PC-9 (cell line): ENCODE measurements at regions not wholly inside any gene's neighbourhood (a gene's known extent, or its start where the extent isn't known, plus 50 kb on each side); places are given as distances from the start of the nearest gene placed in this dataset.

ENCODE experiments used
- BruUV-seq: library from RNA; stranded (reverse); fragments of 400-500 nt; replicated peaks from 2 replicates; lab custom pipeline; 2021; lab: Mats Ljungman, UMichigan
- CTCF ChIA-PET: fragments of 300-600 bp; sonication (Branson Sonifier 250); formaldehyde crosslinking; loops from one replicate; lab custom pipeline; 2022; ENCODE audit warnings: antibody characterized with exemption; lab: Charles Lee
- POLR2A ChIA-PET: fragments of 300-600 bp; sonication (Branson Sonifier 250); formaldehyde crosslinking; loops from one replicate; lab custom pipeline; 2022; ENCODE audit warnings: antibody characterized with exemption; ENCODE audit not compliant: unreplicated experiment; lab: Charles Lee
- DNase-seq, 2 experiments: peaks; one replicate each; pipeline versions ENCODE4 v3.0.0 to v3.0.0-alpha.2; 2015 to 2022; ENCODE audit warnings: mixed read lengths in 1 of 2
- H2AFZ ChIP-seq: fragments of 200-600 bp; sonication (generic); 2 replicates; pipeline ENCODE4 v1.8.1; 2017; ENCODE audit warnings: antibody characterized with exemption
- H3F3A ChIP-seq: fragments of 200-600 bp; sonication (generic); 2 replicates; pipeline ENCODE4 v1.8.1; 2017; ENCODE audit warnings: antibody characterized with exemption, mild to moderate bottlenecking, low read depth; ENCODE audit not compliant: insufficient read depth
- H3K27ac ChIP-seq: fragments of 200-600 bp; sonication (generic); 2 replicates; pipeline ENCODE4 v1.6.1; 2016; ENCODE audit warnings: mixed run types
- H3K27me3 ChIP-seq: fragments of 200-600 bp; sonication (generic); 2 replicates; pipeline ENCODE4 v1.6.1; 2016; ENCODE audit warnings: low read depth, mixed run types; ENCODE audit not compliant: insufficient read depth
- H3K36me3 ChIP-seq: fragments of 200-600 bp; sonication (generic); 2 replicates; pipeline ENCODE4 v1.6.1; 2016; ENCODE audit warnings: low read depth, mixed run types
- H3K4me1 ChIP-seq: fragments of 200-600 bp; sonication (generic); replicated peaks from 2 replicates; pipeline ENCODE4 v1.6.1; 2016; ENCODE audit warnings: mixed run types; ENCODE audit not compliant: insufficient read depth
- H3K4me2 ChIP-seq: fragments of 200-600 bp; sonication (generic); 2 replicates; pipeline ENCODE4 v1.6.1; 2017; ENCODE audit warnings: mixed run types
- H3K4me3 ChIP-seq: fragments of 200-600 bp; sonication (generic); 2 replicates; pipeline ENCODE4 v1.6.1; 2016; ENCODE audit warnings: mixed run types
- H3K79me2 ChIP-seq: fragments of 200-600 bp; sonication (generic); 2 replicates; pipeline ENCODE4 v1.6.1; 2017; ENCODE audit warnings: low read depth, mixed run types
- H3K9me2 ChIP-seq: fragments of 200-600 bp; sonication (generic); 2 replicates; pipeline ENCODE4 v1.8.1; 2017; ENCODE audit warnings: mild to moderate bottlenecking; ENCODE audit not compliant: insufficient read depth
- H3K9me3 ChIP-seq: fragments of 200-600 bp; sonication (generic); 2 replicates; pipeline ENCODE4 v1.8.1; 2016; ENCODE audit warnings: low read depth; ENCODE audit not compliant: insufficient read depth
- H4K20me1 ChIP-seq: fragments of 200-600 bp; sonication (generic); 2 replicates; pipeline ENCODE4 v1.8.1; 2017; ENCODE audit not compliant: insufficient read depth
- EZH2 ChIP-seq: fragments of 200-600 bp; sonication (generic); IDR thresholded peaks from 2 replicates; pipeline ENCODE4 v1.8.0; 2017; ENCODE audit warnings: antibody characterized with exemption, low read depth
- intact Hi-C: fragments of 100-400 bp; cut with micrococcal nuclease; formaldehyde crosslinking; loops from one replicate; pipeline ENCODE4 v1.10.0; 2022; ENCODE audit not compliant: unreplicated experiment
- TF ChIP-seq, protein P1 (sequence below): fragments of 200-600 bp; sonication (generic); conservative IDR thresholded peaks from 2 replicates; pipeline ENCODE4 v1.6.1; 2017; ENCODE audit warnings: mixed run types, antibody characterized with exemption, mild to moderate bottlenecking, moderate library complexity

DNA sequence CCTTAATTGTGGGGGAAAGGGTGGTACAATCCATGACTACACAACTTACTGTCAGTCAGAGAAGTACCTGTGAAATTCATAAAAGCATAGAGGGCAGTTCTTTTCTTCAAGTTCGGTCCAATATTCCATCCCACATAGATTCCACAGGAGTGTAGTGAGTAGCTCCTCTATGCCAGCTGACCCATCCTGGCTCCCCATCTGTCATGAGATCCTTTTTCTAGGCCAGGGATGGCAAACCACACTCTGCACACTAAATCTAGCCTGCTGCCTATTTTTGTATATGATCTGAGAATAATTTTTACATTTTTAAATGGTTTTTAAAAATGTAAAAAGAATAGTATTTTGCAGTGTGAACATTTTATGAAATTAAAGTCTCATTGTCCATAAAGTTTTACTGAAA lies 107.0 kb upstream of the TSPAN2 start:
- H3K4me1 ChIP-seq = peaks cover 41% of the 10 kb centered on the region
- DNase-seq = no peak
- 0 out of 2 replicates have a peak, but pooled peaks cover 5% of the 10 kb centered on the region for H3K36me3 ChIP-seq
- H3K79me2 ChIP-seq = no peaks in the 10 kb centered on the region
- H3K27ac ChIP-seq = no peak overlapping the region
- TF ChIP-seq, protein P1, sequence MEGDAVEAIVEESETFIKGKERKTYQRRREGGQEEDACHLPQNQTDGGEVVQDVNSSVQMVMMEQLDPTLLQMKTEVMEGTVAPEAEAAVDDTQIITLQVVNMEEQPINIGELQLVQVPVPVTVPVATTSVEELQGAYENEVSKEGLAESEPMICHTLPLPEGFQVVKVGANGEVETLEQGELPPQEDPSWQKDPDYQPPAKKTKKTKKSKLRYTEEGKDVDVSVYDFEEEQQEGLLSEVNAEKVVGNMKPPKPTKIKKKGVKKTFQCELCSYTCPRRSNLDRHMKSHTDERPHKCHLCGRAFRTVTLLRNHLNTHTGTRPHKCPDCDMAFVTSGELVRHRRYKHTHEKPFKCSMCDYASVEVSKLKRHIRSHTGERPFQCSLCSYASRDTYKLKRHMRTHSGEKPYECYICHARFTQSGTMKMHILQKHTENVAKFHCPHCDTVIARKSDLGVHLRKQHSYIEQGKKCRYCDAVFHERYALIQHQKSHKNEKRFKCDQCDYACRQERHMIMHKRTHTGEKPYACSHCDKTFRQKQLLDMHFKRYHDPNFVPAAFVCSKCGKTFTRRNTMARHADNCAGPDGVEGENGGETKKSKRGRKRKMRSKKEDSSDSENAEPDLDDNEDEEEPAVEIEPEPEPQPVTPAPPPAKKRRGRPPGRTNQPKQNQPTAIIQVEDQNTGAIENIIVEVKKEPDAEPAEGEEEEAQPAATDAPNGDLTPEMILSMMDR = no peak
- no peak for TF ChIP-seq EZH2
- H3K9me3 ChIP-seq = peaks cover 16% of the 10 kb centered on the region
- ChIA-PET CTCF (no interaction called here), POLR2A (no interaction called here)
- H3K27me3 ChIP-seq = no peaks in the 10 kb centered on the region
- H3K9me2 ChIP-seq = no peaks in the 10 kb centered on the region
- no peaks in the 10 kb centered on the region for H4K20me1 ChIP-seq
- no peak overlapping the region for H3K4me2 ChIP-seq
- no peak overlapping the region for H3K4me3 ChIP-seq
- H3F3A ChIP-seq = peaks cover 27% of the 10 kb centered on the region
- intact Hi-C loops = no loop called here
- BruUV-seq = no TSS peak
- H2AFZ ChIP-seq = no peak overlapping the region

DNA sequence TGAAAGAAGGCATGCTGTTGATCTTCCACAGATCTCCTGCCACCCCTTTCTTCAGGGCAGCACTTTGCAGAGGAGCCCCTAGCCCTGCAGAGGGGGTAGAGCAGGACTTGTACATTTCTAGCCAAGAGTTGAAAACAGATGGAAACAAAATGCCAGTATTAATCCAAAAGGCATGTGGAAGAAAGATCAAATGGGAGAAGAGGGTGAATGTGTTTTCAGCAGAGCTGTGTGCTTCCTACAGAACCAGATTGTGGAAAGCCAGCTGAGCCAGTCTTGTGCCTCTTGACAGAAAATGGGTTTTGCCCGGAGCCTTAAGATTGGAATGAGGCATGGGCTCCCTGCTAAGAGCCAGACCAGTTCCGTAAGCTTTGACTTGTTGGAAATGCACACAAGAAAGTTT lies 105.2 kb upstream of the TSPAN2 start:
- Histone ChIP-seq H4K20me1 (no peaks in the 10 kb centered on the region), H3K4me2 (peak overlapping the region; percentile 16), H2AFZ (no peak overlapping the region), H3K36me3 (0 out of 2 replicates have a peak, but pooled peaks cover 5% of the 10 kb centered on the region), H3K27me3 (no peaks in the 10 kb centered on the region), H3K27ac (peak overlapping the region; percentile 62), H3K4me3 (no peak overlapping the region), H3K79me2 (no peaks in the 10 kb centered on the region), H3F3A (peaks cover 40% of the 10 kb centered on the region), H3K4me1 (peaks cover 59% of the 10 kb centered on the region), H3K9me3 (peaks cover 5% of the 10 kb centered on the region), H3K9me2 (no peaks in the 10 kb centered on the region)
- intact Hi-C loops = loop anchor here (5.0 kb wide), 1 partner anchor 108 kb away; no protein-coding TSS in a partner anchor
- DNase-seq = peak in 1 of 2 experiments; percentile 86
- CTCF ChIA-PET = no interaction called here
- TF ChIP-seq, protein P1 = no peak
- no peak for TF ChIP-seq EZH2
- POLR2A ChIA-PET = no interaction called here
- no TSS peak for BruUV-seq

DNA sequence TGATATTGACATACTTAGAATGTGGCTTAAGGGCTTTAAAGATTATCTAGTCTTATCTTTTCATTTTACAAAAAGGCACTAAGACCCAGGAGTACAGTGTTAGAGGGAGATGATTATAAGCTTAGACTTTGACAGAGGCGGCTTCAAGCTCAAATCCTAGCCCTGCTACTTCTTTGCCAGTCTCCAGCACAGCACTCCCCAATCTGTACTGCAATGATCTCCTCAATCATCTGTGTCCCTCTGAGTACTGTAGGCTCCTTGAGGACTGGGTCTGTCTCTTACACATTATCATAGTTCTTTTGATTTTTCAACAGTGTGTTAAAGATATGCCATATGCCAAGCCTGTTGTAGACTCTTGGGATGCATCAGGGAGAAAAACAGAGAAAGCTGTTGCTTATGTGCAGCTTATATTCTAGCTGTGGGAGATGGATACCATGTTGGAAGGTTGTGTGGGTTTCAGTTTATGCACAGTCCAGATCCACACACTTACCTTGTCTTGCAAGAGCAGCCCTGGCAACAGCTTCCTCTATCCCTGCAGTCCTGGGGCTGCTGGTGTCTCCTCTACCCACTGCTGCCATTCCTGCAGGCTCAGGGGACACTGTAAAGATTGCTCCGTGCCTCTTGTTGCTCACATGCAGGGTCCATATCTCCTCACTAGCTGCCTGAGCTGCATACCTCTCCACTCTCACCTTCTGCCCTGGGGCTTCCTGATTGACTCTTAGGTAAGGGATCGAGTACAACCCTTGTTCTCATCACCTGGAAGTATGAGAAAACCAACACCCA lies 103.9 kb upstream of the TSPAN2 start:
- H3K27ac ChIP-seq = peak overlapping the region; percentile 62
- peaks cover 71% of the 10 kb centered on the region for H3K4me1 ChIP-seq
- peaks cover 52% of the 10 kb centered on the region for H3F3A ChIP-seq
- no TSS peak for BruUV-seq
- intact Hi-C loops = loop anchor here (5.0 kb wide), 1 partner anchor 109 kb away; no protein-coding TSS in a partner anchor
- H3K4me3 ChIP-seq = no peak overlapping the region
- no peak overlapping the region for H3K4me2 ChIP-seq
- no peak for DNase-seq
- no peak overlapping the region for H2AFZ ChIP-seq
- TF ChIP-seq, protein P1 = no peak
- TF ChIP-seq EZH2 = no peak
- no peaks in the 10 kb centered on the region for H3K27me3 ChIP-seq
- H3K36me3 ChIP-seq = 0 out of 2 replicates have a peak, but pooled peaks cover 5% of the 10 kb centered on the region
- peaks cover 5% of the 10 kb centered on the region for H3K9me3 ChIP-seq
- no peaks in the 10 kb centered on the region for H3K79me2 ChIP-seq
- POLR2A ChIA-PET = interaction anchor here (0.5 kb wide), 1 partner anchor 29 kb away, joined by 4 read pairs; no protein-coding TSS in a partner anchor
- H4K20me1 ChIP-seq = no peaks in the 10 kb centered on the region
- H3K9me2 ChIP-seq = no peaks in the 10 kb centered on the region
- CTCF ChIA-PET = no interaction called here
